Pancreas (tissue), 10 donors: ENCODE measurements at regions not wholly inside any gene's neighbourhood (a gene's known extent, or its start where the extent isn't known, plus 50 kb on each side); places are given as distances from the start of the nearest gene placed in this dataset.

Experiments used
- ATAC-seq, 4 donors: fragments of 200-7000 bp; cut with Tn5 transposase; one replicate each; pipeline versions ENCODE4 v1.8.0 to v1.9.1; 2020; ENCODE audit warnings: mild to moderate bottlenecking in 4 of 4, moderate library complexity in 4 of 4
- DNase-seq, 6 donors: peaks; one replicate each; pipeline ENCODE4 v3.0.0-alpha.2; 2020
- FAIRE-seq: peaks from 2 replicates; lab custom pipeline; 2012; peaks lifted over from hg19 to GRCh38; lab: Jason Lieb, UNC
- H3K27ac ChIP-seq, 4 donors: fragments of 200-600 bp; sonication (generic); 1 replicate in 3 of 4; 2 replicates in 1 of 4; pipeline versions ENCODE4 v1.5.0 to v1.8.0; 2020
- H3K27me3 ChIP-seq, 4 donors: fragments of 200-600 bp; one replicate each; pipeline ENCODE4 v1.8.0; 2021
- H3K36me3 ChIP-seq, 3 donors: fragments of 200-600 bp; sonication (generic) in 1 of 3; one replicate each; pipeline versions ENCODE4 v1.5.0 to v1.8.0; 2020 to 2021
- H3K4me1 ChIP-seq, 3 donors: fragments of 200-600 bp; one replicate each; pipeline ENCODE4 v1.8.0; 2021
- H3K4me3 ChIP-seq, 4 donors: fragments of 200-600 bp; sonication (generic) in 2 of 4; one replicate each; pipeline versions ENCODE4 v1.5.0 to v1.8.0; 2020 to 2021
- H3K9me3 ChIP-seq, 4 donors: fragments of 200-600 bp; one replicate each; pipeline ENCODE4 v1.8.0; 2021
- WGBS, 2 donors: extraction: QIAGEN DNeasy Blood & Tissue Kit; methylation state at CpG; one replicate each; pipeline ENCODE4 v1.1.7; 2013; 5-methylcytosine and 5-hydroxymethylcytosine counted together
- intact Hi-C, 3 donors: fragments of 100-400 bp; cut with DNase I; formaldehyde crosslinking; loops; one replicate each; pipeline versions ENCODE4 v1.11.1 to v1.14.2; 2022
- TF ChIP-seq, protein P1 (sequence below), 4 donors: fragments of 200-600 bp; sonication (generic) in 3 of 4; IDR thresholded peaks; one replicate each; pipeline versions ENCODE4 v1.5.0 to v1.8.0; 2021; ENCODE audit warnings: antibody characterized with exemption in 4 of 4
- donor health status: healthy with polysubstance abuse.
- donor health status: DM: no; HTN: no; CAD: no; lungs with moderate emphysema.
- donor health status: DM: no; HTN: no; CAD: no.
- donor health status: control.
- donor health status: control.
- donor health status: Bipolar disorder and iron deficiency.
- donor health status: DM: yes; HTN: yes; CAD: no.
- donor health status: DM: no; HTN: no; CAD: no.
- donor health status: DM: no; HTN: no; CAD: no.
- donor health status: DM: yes; HTN: yes; CAD: no.

GRCh38 chr13:78256484-78256883, 337.9 kb upstream of the EDNRB start:
- no peak overlapping the region for H3K27ac ChIP-seq
- no peaks in the 10 kb centered on the region for H3K36me3 ChIP-seq
- H3K4me1 ChIP-seq, result no peaks in the 10 kb centered on the region
- FAIRE-seq, result no peak
- no peak for ATAC-seq
- intact Hi-C loops, result no loop called here
- no peak overlapping the region for H3K4me3 ChIP-seq
- TF ChIP-seq, protein P1, sequence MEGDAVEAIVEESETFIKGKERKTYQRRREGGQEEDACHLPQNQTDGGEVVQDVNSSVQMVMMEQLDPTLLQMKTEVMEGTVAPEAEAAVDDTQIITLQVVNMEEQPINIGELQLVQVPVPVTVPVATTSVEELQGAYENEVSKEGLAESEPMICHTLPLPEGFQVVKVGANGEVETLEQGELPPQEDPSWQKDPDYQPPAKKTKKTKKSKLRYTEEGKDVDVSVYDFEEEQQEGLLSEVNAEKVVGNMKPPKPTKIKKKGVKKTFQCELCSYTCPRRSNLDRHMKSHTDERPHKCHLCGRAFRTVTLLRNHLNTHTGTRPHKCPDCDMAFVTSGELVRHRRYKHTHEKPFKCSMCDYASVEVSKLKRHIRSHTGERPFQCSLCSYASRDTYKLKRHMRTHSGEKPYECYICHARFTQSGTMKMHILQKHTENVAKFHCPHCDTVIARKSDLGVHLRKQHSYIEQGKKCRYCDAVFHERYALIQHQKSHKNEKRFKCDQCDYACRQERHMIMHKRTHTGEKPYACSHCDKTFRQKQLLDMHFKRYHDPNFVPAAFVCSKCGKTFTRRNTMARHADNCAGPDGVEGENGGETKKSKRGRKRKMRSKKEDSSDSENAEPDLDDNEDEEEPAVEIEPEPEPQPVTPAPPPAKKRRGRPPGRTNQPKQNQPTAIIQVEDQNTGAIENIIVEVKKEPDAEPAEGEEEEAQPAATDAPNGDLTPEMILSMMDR (IDR thresholded peaks at IDR 0.05), result no peak
- WGBS, 2 donors, result 45 to 65% methylated on average over 1 of the region's 1 CpG
- peaks cover 0 to 4% (median 0%) of the 10 kb centered on the region in 4 donors for H3K27me3 ChIP-seq
- no peaks in the 10 kb centered on the region for H3K9me3 ChIP-seq
- DNase-seq, result no peak

DNA sequence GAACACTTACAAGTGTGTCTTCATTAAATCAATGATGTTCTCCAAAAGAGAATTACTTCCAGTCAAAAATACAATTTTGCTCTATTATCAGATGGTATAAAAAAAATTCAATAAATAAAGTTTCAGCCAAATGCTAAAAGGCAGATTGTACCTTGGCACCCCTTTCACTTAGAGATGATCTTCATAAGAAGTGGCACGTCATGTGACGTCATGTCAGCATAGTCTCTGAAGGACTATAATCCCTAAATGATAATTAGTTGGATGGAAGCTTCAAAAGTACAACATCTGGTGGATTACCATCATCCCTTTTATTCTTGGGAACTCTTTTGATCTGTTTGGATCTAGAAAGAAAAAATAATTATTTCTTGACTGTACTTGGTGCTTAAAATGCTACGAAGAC, 335.5 kb upstream of the EDNRB start:
- DNase-seq (no peak), ATAC-seq (no peak), FAIRE-seq (no peak)
- Histone ChIP-seq H3K4me3 (no peak overlapping the region), H3K27ac (no peak overlapping the region), H3K36me3 (no peaks in the 10 kb centered on the region), H3K27me3 (peaks cover 0 to 4% (median 0%) of the 10 kb centered on the region in 4 donors), H3K9me3 (no peaks in the 10 kb centered on the region), H3K4me1 (no peaks in the 10 kb centered on the region)
- TF ChIP-seq, protein P1 (IDR thresholded peaks at IDR 0.05), result no peak
- WGBS, 2 donors, result 63 to 80% methylated on average over 3 of the region's 3 CpGs
- intact Hi-C loops, result no loop called here

- no peaks in the 10 kb centered on the region for H3K9me3 ChIP-seq
- intact Hi-C loops, result no loop called here
- ATAC-seq (no peak), FAIRE-seq (no peak), DNase-seq (no peak)
- H3K4me1 ChIP-seq, result no peaks in the 10 kb centered on the region
- TF ChIP-seq, protein P1 (IDR thresholded peaks at IDR 0.05), result no peak
- no peaks in the 10 kb centered on the region for H3K36me3 ChIP-seq
- H3K27me3 ChIP-seq, result no peaks in the 10 kb centered on the region
- no peak overlapping the region for H3K4me3 ChIP-seq
- H3K27ac ChIP-seq, result no peak overlapping the region
Observed at GRCh38 chr13:78247362-78247761, 328.7 kb upstream of the EDNRB start.

DNA sequence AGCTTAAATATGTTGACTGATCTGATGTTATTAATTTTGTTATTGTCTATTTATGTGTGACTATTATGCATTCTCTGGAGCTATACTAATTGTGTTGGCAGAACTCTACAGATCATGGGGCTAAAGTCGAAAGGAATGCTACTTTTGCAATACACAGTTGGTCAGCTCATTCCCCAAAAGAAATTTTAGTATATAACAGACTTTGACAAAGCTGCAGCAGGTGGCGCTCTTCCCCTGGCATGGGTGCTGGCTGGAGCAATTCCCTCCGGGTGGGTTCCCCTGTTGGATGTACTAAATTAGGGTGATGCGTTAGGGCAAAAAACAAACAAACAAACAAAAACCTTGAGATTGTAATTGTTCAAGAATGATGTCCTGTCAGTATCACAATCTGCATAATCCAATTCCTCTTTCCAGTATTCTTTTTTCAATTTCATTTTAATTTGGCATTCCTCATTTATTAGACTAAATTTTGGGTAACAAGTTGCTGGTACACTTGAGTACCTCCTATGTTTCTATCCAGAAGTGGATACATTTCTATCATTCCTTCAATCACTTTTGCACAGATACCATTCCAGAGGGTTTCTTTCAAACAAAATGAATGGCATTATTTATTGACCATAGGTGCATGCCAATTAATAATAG, 322.8 kb upstream of the EDNRB start:
- peak in 2 of 6 donors; percentile 6 to 57 for DNase-seq
- H3K27me3 ChIP-seq, result no peaks in the 10 kb centered on the region
- intact Hi-C loops, result no loop called here
- FAIRE-seq, result no peak
- H3K27ac ChIP-seq, result no peak overlapping the region
- WGBS, 2 donors, result 3 to 4% methylated on average over 4 of the region's 4 CpGs
- ATAC-seq, result peak in 1 of 4 donors; percentile 16
- no peak overlapping the region for H3K4me3 ChIP-seq
- TF ChIP-seq, protein P1 (IDR thresholded peaks at IDR 0.05), result peak in 1 of 4 donors; percentile 7
- H3K4me1 ChIP-seq, result no peaks in the 10 kb centered on the region
- H3K36me3 ChIP-seq, result no peaks in the 10 kb centered on the region
- no peaks in the 10 kb centered on the region for H3K9me3 ChIP-seq

DNA sequence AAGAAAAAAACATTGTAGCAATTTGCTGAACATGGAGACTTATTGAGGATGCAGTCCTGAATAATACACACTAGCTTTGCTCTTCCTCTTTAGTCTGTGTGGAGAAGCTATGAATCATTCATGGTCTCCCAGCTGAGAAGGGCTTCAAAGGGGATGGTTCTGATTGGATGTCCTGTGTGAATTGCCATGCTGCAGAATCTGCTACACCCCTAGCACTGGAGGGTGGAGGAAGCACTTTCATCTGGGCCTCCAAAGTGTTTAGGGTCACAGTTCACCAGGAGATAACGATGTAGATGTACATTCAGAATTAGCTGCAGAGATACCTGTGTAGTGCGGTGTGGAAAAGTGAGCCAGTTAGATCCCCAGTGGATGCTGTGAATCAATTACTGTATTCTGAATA, 321.1 kb upstream of the EDNRB start:
- intact Hi-C loops, result no loop called here
- Histone ChIP-seq H3K9me3 (no peaks in the 10 kb centered on the region), H3K4me3 (no peak overlapping the region), H3K36me3 (no peaks in the 10 kb centered on the region), H3K27ac (no peak overlapping the region), H3K4me1 (no peaks in the 10 kb centered on the region), H3K27me3 (no peaks in the 10 kb centered on the region)
- no peak for DNase-seq
- TF ChIP-seq, protein P1 (IDR thresholded peaks at IDR 0.05), result no peak
- WGBS, 2 donors, result 34% methylated on average over 2 of the region's 2 CpGs
- no peak for FAIRE-seq
- ATAC-seq, result no peak
